GM10248 (cell line): ENCODE measurements at regions not wholly inside any gene's neighbourhood (a gene's known extent, or its start where the extent isn't known, plus 50 kb on each side); places are given as distances from the start of the nearest gene placed in this dataset.

ENCODE experiments used
- CTCF ChIA-PET: fragments of 300-600 bp; sonication (Branson Sonifier 250); formaldehyde crosslinking; extraction: SDS; loops from one replicate; lab custom pipeline; 2021; ENCODE audit warnings: antibody characterized with exemption; lab: Yijun Ruan, JAX
- POLR2A ChIA-PET: fragments of 350-650 bp; sonication (Branson Sonifier 250); formaldehyde crosslinking; extraction: SDS; loops from one replicate; lab custom pipeline; 2020; ENCODE audit warnings: antibody characterized with exemption; lab: Yijun Ruan, JAX
- DNase-seq: peaks from one replicate; pipeline ENCODE4 v3.0.0; 2012; ENCODE audit errors: extremely low spot score
- CTCF ChIP-seq: IDR thresholded peaks from 2 replicates; pipeline ENCODE4 v1.5.1; 2012; ENCODE audit warnings: mild to moderate bottlenecking, low read depth; ENCODE audit errors: extremely low read depth, missing control alignments, control extremely low read depth

- no peak for DNase-seq
- CTCF ChIA-PET, result no interaction called here
- TF ChIP-seq CTCF, result no peak
- POLR2A ChIA-PET, result no interaction called here
Observed at GRCh38 chr2:21220930-21221329, 97.2 kb downstream of the TDRD15 start.

- CTCF ChIA-PET, result interaction anchor here (0.8 to 1.8 kb wide), 3 partner anchors 9 to 97 kb away, joined by 3 to 7 read pairs (median 5); no protein-coding TSS in a partner anchor
- POLR2A ChIA-PET, result no interaction called here
Observed at GRCh38 chr2:21223618-21224017, 99.8 kb downstream of the TDRD15 start.

GRCh38 chr2:21228041-21228895 lies 104.5 kb downstream of the TDRD15 start:
- TF ChIP-seq CTCF, result no peak
- ChIA-PET POLR2A (no interaction called here), CTCF (no interaction called here)
- DNase-seq, result no peak

More at GRCh38 chr2:21223618-21224017, 99.8 kb downstream of the TDRD15 start:
- TF ChIP-seq CTCF, result no peak
- no peak for DNase-seq

GRCh38 chr2:21229302-21229701 lies 105.5 kb downstream of the TDRD15 start:
- DNase-seq, result no peak
- POLR2A ChIA-PET, result no interaction called here
- no peak for TF ChIP-seq CTCF
- CTCF ChIA-PET, result interaction anchor here (1.6 kb wide), 1 partner anchor 29 kb away, joined by 4 read pairs; no protein-coding TSS in a partner anchor

- no peak for TF ChIP-seq CTCF
- ChIA-PET POLR2A (no interaction called here), CTCF (interaction anchor here (1.6 kb wide), 1 partner anchor 30 kb away, joined by 4 read pairs; no protein-coding TSS in a partner anchor)
- DNase-seq, result no peak
Observed at GRCh38 chr2:21230140-21230539, 106.4 kb downstream of the TDRD15 start.

GRCh38 chr2:21231985-21232384 lies 108.2 kb downstream of the TDRD15 start:
- POLR2A ChIA-PET, result interaction anchor here (0.7 kb wide), 1 partner anchor 233 kb away, joined by 3 read pairs; no protein-coding TSS in a partner anchor
- no peak for DNase-seq

More at GRCh38 chr2:21231985-21232384, 108.2 kb downstream of the TDRD15 start:
- TF ChIP-seq CTCF, result no peak
- CTCF ChIA-PET, result interaction anchor here (1.9 to 2.7 kb wide), 2 partner anchors 8 to 12 kb away, joined by 7 read pairs; no protein-coding TSS in a partner anchor
